ENCODE measurements at regions not wholly inside any gene's neighbourhood (a gene's known extent, or its start where the extent isn't known, plus 50 kb on each side); places are given as distances from the start of the nearest gene placed in this dataset.

DNA sequence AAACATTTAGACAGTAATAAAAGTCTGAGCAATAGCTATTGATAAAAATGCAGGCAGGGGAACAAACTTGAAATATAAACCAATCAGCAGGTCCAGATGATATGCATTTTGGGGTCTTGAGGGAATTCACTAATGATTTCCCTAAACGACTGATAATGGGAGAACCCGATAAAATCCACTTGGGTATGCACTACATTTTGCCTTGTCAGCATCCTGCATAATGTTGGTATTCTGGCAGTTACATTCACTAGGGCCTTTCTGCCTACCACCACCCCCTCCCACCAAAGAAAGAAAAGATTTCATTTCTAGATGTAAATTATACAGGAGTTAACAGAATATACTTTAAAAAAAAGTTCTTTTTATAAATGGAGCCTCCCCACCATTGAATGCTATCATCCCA is 63.5 kb upstream of the IL1RAPL2 start:
- TF ChIP-seq EZH2 (IDR thresholded peaks at IDR 0.05; ENCODE audit: borderline replicate concordance, low read depth, low read length, poor library complexity, severe bottlenecking) (no peak), CTCF (conservative IDR thresholded peaks at IDR 0.05; ENCODE audit: low read depth, low read length) (no peak)
